Thoracic aorta (tissue), 2 donors: ENCODE measurements at regions not wholly inside any gene's neighbourhood (a gene's known extent, or its start where the extent isn't known, plus 50 kb on each side); places are given as distances from the start of the nearest gene placed in this dataset.

Experiments used
- ATAC-seq: fragments of 150-250 bp; one replicate; pipeline ENCODE4 v1.8.0; 2017; ENCODE audit warnings: low read depth; ENCODE audit not compliant: insufficient number of reproducible peaks, low FRiP score
- DNase-seq: peaks from one replicate; pipeline ENCODE4 v3.0.0-alpha.2; 2020; ENCODE audit warnings: low spot score
- H3K27ac ChIP-seq, 2 donors: fragments of 200-600 bp; sonication (generic); 1 replicate in 1 of 2; 2 replicates in 1 of 2; pipeline ENCODE4 v1.5.1; 2016; ENCODE audit warnings: mild to moderate bottlenecking in 2 of 2, moderate library complexity in 2 of 2
- H3K27me3 ChIP-seq: fragments of 200-600 bp; sonication (generic); replicated peaks from 2 replicates; pipeline ENCODE4 v1.6.0; 2016; ENCODE audit warnings: mild to moderate bottlenecking; ENCODE audit not compliant: insufficient read depth
- H3K36me3 ChIP-seq: fragments of 200-600 bp; sonication (generic); one replicate; pipeline ENCODE4 v1.5.1; 2016
- H3K4me1 ChIP-seq, 2 donors: fragments of 200-600 bp; sonication (generic); 1 replicate in 1 of 2; 2 replicates in 1 of 2; pipeline versions ENCODE4 v1.5.1 to v1.6.0; 2016; ENCODE audit warnings: low read depth in 2 of 2, mild to moderate bottlenecking in 1 of 2; ENCODE audit not compliant: control insufficient read depth in 1 of 2
- H3K4me3 ChIP-seq: fragments of 200-600 bp; sonication (generic); 2 replicates; pipeline ENCODE4 v1.5.1; 2016; ENCODE audit warnings: mild to moderate bottlenecking
- H3K9me3 ChIP-seq: fragments of 200-600 bp; sonication (generic); 2 replicates; pipeline ENCODE4 v1.5.1; 2016
- TF ChIP-seq, protein P1 (sequence below): fragments of 200-600 bp; sonication (generic); IDR thresholded peaks from one replicate; pipeline ENCODE4 v1.5.1; 2019; ENCODE audit warnings: antibody characterized with exemption

GRCh38 chr10:44173608-44173894, 211.3 kb downstream of the CXCL12 start:
- H3K4me3 ChIP-seq = no peak overlapping the region
- ATAC-seq = no peak
- no peak overlapping the region for H3K27ac ChIP-seq

GRCh38 chr10:44172883-44173607, 211.9 kb downstream of the CXCL12 start:
- H3K4me1 ChIP-seq = peaks cover 0 to 21% of the 10 kb centered on the region in 2 donors
- H3K27me3 ChIP-seq = no peaks in the 10 kb centered on the region
- DNase-seq (no peak), ATAC-seq (no peak)
- TF ChIP-seq, protein P1, sequence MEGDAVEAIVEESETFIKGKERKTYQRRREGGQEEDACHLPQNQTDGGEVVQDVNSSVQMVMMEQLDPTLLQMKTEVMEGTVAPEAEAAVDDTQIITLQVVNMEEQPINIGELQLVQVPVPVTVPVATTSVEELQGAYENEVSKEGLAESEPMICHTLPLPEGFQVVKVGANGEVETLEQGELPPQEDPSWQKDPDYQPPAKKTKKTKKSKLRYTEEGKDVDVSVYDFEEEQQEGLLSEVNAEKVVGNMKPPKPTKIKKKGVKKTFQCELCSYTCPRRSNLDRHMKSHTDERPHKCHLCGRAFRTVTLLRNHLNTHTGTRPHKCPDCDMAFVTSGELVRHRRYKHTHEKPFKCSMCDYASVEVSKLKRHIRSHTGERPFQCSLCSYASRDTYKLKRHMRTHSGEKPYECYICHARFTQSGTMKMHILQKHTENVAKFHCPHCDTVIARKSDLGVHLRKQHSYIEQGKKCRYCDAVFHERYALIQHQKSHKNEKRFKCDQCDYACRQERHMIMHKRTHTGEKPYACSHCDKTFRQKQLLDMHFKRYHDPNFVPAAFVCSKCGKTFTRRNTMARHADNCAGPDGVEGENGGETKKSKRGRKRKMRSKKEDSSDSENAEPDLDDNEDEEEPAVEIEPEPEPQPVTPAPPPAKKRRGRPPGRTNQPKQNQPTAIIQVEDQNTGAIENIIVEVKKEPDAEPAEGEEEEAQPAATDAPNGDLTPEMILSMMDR = no peak
- no peaks in the 10 kb centered on the region for H3K36me3 ChIP-seq
- H3K9me3 ChIP-seq = no peaks in the 10 kb centered on the region
- no peak overlapping the region for H3K27ac ChIP-seq
- no peak overlapping the region for H3K4me3 ChIP-seq

More at GRCh38 chr10:44173608-44173894, 211.3 kb downstream of the CXCL12 start:
- Histone ChIP-seq H3K27me3 (no peaks in the 10 kb centered on the region), H3K36me3 (no peaks in the 10 kb centered on the region), H3K4me1 (peaks cover 0 to 21% of the 10 kb centered on the region in 2 donors), H3K9me3 (no peaks in the 10 kb centered on the region)
- TF ChIP-seq, protein P1 = no peak
- DNase-seq = no peak

DNA sequence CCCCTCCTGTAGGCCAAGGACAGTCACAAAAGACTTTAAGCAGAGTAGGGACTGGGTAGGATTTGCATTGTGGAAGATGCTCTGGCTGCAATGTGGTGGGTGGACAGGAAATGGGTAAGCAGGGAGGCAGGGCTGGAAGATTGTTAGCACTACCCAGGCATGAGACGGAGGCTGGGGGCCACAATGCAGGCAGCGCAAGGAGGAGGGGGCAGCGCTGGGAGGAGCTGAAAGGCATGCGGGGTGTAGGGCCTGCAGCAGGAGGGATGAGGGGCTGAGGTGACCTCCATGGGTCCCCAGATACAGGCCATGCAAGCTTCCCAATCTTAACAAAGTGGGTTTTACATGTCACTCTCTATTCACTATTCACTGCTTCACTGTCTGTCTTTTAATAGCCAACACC, 213.1 kb downstream of the CXCL12 start:
- Histone ChIP-seq H3K4me1 (peaks cover 0 to 21% of the 10 kb centered on the region in 2 donors), H3K4me3 (no peak overlapping the region), H3K27me3 (no peaks in the 10 kb centered on the region), H3K27ac (no peak overlapping the region), H3K9me3 (no peaks in the 10 kb centered on the region), H3K36me3 (no peaks in the 10 kb centered on the region)
- no peak for ATAC-seq
- no peak for DNase-seq
- TF ChIP-seq, protein P1 = no peak

DNA sequence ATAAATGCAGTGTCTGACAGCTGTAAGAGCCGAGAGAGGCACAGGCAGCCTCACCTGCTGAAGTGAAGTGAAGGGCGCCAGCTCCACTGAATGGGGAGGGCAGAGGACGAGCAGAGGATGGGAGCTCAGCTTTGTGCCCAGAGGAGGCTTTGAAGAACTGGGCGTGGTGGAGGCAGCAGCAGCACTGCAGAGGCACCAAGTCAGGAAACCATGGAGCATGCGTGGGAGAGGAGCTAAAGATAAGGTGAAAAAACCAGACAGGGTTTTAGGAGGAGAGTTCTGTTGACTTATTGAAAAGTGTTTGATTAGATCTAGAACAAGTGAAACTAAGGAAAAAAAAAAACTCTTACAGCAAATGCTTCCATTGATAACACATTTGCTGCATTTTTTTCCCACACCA, 216.4 kb downstream of the CXCL12 start:
- Histone ChIP-seq H3K36me3 (no peaks in the 10 kb centered on the region), H3K9me3 (no peaks in the 10 kb centered on the region), H3K4me3 (no peak overlapping the region), H3K4me1 (peaks cover 0 to 13% of the 10 kb centered on the region in 2 donors), H3K27ac (no peak overlapping the region), H3K27me3 (no peaks in the 10 kb centered on the region)
- TF ChIP-seq, protein P1 = no peak
- no peak for DNase-seq
- ATAC-seq = no peak

GRCh38 chr10:44167752-44168151, 217.1 kb downstream of the CXCL12 start:
- DNase-seq = no peak
- no peaks in the 10 kb centered on the region for H3K36me3 ChIP-seq
- no peaks in the 10 kb centered on the region for H3K9me3 ChIP-seq
- no peaks in the 10 kb centered on the region for H3K27me3 ChIP-seq
- no peak for ATAC-seq
- peaks cover 0 to 7% of the 10 kb centered on the region in 2 donors for H3K4me1 ChIP-seq
- TF ChIP-seq, protein P1 = no peak
- no peak overlapping the region for H3K27ac ChIP-seq
- no peak overlapping the region for H3K4me3 ChIP-seq
